ENCODE measurements at regions not wholly inside any gene's neighbourhood (a gene's known extent, or its start where the extent isn't known, plus 50 kb on each side); places are given as distances from the start of the nearest gene placed in this dataset.

GRCh38 chr2:239577935-239578334 lies 177.1 kb upstream of the HDAC4 start:
- TF ChIP-seq CTCF (IDR thresholded peaks at IDR 0.05) = no peak
- TF ChIP-seq POLR2AphosphoS5 (IDR thresholded peaks at IDR 0.05) = no peak
- no peak for TF ChIP-seq POLR2A (IDR thresholded peaks at IDR 0.05)
